ENCODE measurements at regions not wholly inside any gene's neighbourhood (a gene's known extent, or its start where the extent isn't known, plus 50 kb on each side); places are given as distances from the start of the nearest gene placed in this dataset.

GRCh38 chr16:14338969-14339368 is 267.9 kb downstream of the MRTFB start:
- no peaks in the 10 kb centered on the region for H3K36me3 Mint-ChIP-seq (ENCODE audit: low read depth)
- ChIA-PET POLR2A (no interaction called here), CTCF (no interaction called here)
- H3K4me1 Mint-ChIP-seq, result no peaks in the 10 kb centered on the region
- H3K9me3 Mint-ChIP-seq, result peaks cover 16% of the 10 kb centered on the region
- no peak overlapping the region for H3K27ac Mint-ChIP-seq
- DNase-seq, result no peak
- no peak overlapping the region for H3K4me3 Mint-ChIP-seq
- no peaks in the 10 kb centered on the region for H3K27me3 Mint-ChIP-seq

GRCh38 chr16:14338236-14338635 is 267.1 kb downstream of the MRTFB start:
- no peak for DNase-seq
- Mint-ChIP-seq H3K4me3 (no peak overlapping the region), H3K9me3 (peaks cover 16% of the 10 kb centered on the region), H3K36me3 (ENCODE audit: low read depth) (no peaks in the 10 kb centered on the region), H3K27me3 (no peaks in the 10 kb centered on the region), H3K4me1 (no peaks in the 10 kb centered on the region), H3K27ac (no peak overlapping the region)
- ChIA-PET POLR2A (no interaction called here), CTCF (interaction anchor here (0.7 kb wide), 1 partner anchor 30 kb away, joined by 3 read pairs; no protein-coding TSS in a partner anchor)

GRCh38 chr16:14337303-14338191 is 266.4 kb downstream of the MRTFB start:
- peaks cover 10% of the 10 kb centered on the region for H3K9me3 Mint-ChIP-seq
- POLR2A ChIA-PET, result no interaction called here
- H3K36me3 Mint-ChIP-seq (ENCODE audit: low read depth), result no peaks in the 10 kb centered on the region
- H3K27me3 Mint-ChIP-seq, result no peaks in the 10 kb centered on the region
- CTCF ChIA-PET, result interaction anchor here (0.7 kb wide), 1 partner anchor 29 kb away, joined by 3 read pairs; no protein-coding TSS in a partner anchor
- DNase-seq, result no peak
- H3K4me1 Mint-ChIP-seq, result no peaks in the 10 kb centered on the region
- no peak overlapping the region for H3K4me3 Mint-ChIP-seq
- no peak overlapping the region for H3K27ac Mint-ChIP-seq

GRCh38 chr16:14335297-14335696 is 264.2 kb downstream of the MRTFB start:
- Mint-ChIP-seq H3K4me3 (no peak overlapping the region), H3K27me3 (no peaks in the 10 kb centered on the region), H3K36me3 (ENCODE audit: low read depth) (no peaks in the 10 kb centered on the region), H3K9me3 (peaks cover 6% of the 10 kb centered on the region), H3K27ac (no peak overlapping the region), H3K4me1 (peaks cover 2% of the 10 kb centered on the region)
- POLR2A ChIA-PET, result interaction anchor here (0.6 kb wide), 1 partner anchor 19 kb away, joined by 5 read pairs; no protein-coding TSS in a partner anchor
- CTCF ChIA-PET, result no interaction called here
- no peak for DNase-seq

- no peaks in the 10 kb centered on the region for H3K27me3 Mint-ChIP-seq
- H3K4me3 Mint-ChIP-seq, result no peak overlapping the region
- no peak for DNase-seq
- H3K9me3 Mint-ChIP-seq, result peaks cover 4% of the 10 kb centered on the region
- H3K4me1 Mint-ChIP-seq, result peaks cover 9% of the 10 kb centered on the region
- H3K36me3 Mint-ChIP-seq (ENCODE audit: low read depth), result no peaks in the 10 kb centered on the region
- POLR2A ChIA-PET, result interaction anchor here (0.7 kb wide), 1 partner anchor 415 kb away, joined by 6 read pairs; the partner anchor contains the start of gene ERCC4
- no peak overlapping the region for H3K27ac Mint-ChIP-seq
- CTCF ChIA-PET, result interaction anchor here (1.0 kb wide), 1 partner anchor 25 kb away, joined by 3 read pairs; no protein-coding TSS in a partner anchor
These were observed 263.4 kb downstream of the MRTFB start for GRCh38 chr16:14334366-14335080.

GRCh38 chr16:14333361-14333760 is 262.2 kb downstream of the MRTFB start:
- H3K27ac Mint-ChIP-seq, result no peak overlapping the region
- no peak overlapping the region for H3K4me3 Mint-ChIP-seq
- CTCF ChIA-PET, result interaction anchor here (1.0 kb wide), 1 partner anchor 23 kb away, joined by 3 read pairs; no protein-coding TSS in a partner anchor
- H3K36me3 Mint-ChIP-seq (ENCODE audit: low read depth), result no peaks in the 10 kb centered on the region
- POLR2A ChIA-PET, result no interaction called here
- peaks cover 13% of the 10 kb centered on the region for H3K4me1 Mint-ChIP-seq
- H3K27me3 Mint-ChIP-seq, result no peaks in the 10 kb centered on the region
- DNase-seq, result no peak
- peaks cover 4% of the 10 kb centered on the region for H3K9me3 Mint-ChIP-seq

- no peak for DNase-seq
- Mint-ChIP-seq H3K36me3 (ENCODE audit: low read depth) (no peaks in the 10 kb centered on the region), H3K4me1 (peaks cover 13% of the 10 kb centered on the region), H3K27ac (no peak overlapping the region), H3K9me3 (peaks cover 4% of the 10 kb centered on the region), H3K4me3 (no peak overlapping the region), H3K27me3 (no peaks in the 10 kb centered on the region)
- ChIA-PET POLR2A (no interaction called here), CTCF (interaction anchor here (1.4 kb wide), 1 partner anchor 126 kb away, joined by 3 read pairs; no protein-coding TSS in a partner anchor)
These were observed 259.9 kb downstream of the MRTFB start for GRCh38 chr16:14331020-14331419.

GRCh38 chr16:14329727-14330350 is 258.7 kb downstream of the MRTFB start:
- H3K4me1 Mint-ChIP-seq, result peaks cover 13% of the 10 kb centered on the region
- no peaks in the 10 kb centered on the region for H3K36me3 Mint-ChIP-seq (ENCODE audit: low read depth)
- CTCF ChIA-PET, result interaction anchor here (0.6 kb wide), 1 partner anchor 49 kb away, joined by 3 read pairs; no protein-coding TSS in a partner anchor
- POLR2A ChIA-PET, result no interaction called here
- no peaks in the 10 kb centered on the region for H3K27me3 Mint-ChIP-seq
- H3K4me3 Mint-ChIP-seq, result no peak overlapping the region
- H3K27ac Mint-ChIP-seq, result peak overlapping the region; percentile 14
- no peaks in the 10 kb centered on the region for H3K9me3 Mint-ChIP-seq
- no peak for DNase-seq

GRCh38 chr16:14325502-14326401 is 254.6 kb downstream of the MRTFB start:
- ChIA-PET POLR2A (no interaction called here), CTCF (no interaction called here)
- no peak for DNase-seq
- peaks cover 11% of the 10 kb centered on the region for H3K4me1 Mint-ChIP-seq
- H3K27ac Mint-ChIP-seq, result no peak overlapping the region
- H3K9me3 Mint-ChIP-seq, result no peaks in the 10 kb centered on the region
- no peaks in the 10 kb centered on the region for H3K36me3 Mint-ChIP-seq (ENCODE audit: low read depth)
- H3K4me3 Mint-ChIP-seq, result no peak overlapping the region
- no peaks in the 10 kb centered on the region for H3K27me3 Mint-ChIP-seq

GRCh38 chr16:14324581-14324980 is 253.5 kb downstream of the MRTFB start:
- no peak for DNase-seq
- Mint-ChIP-seq H3K9me3 (no peaks in the 10 kb centered on the region), H3K27me3 (no peaks in the 10 kb centered on the region), H3K4me3 (no peak overlapping the region), H3K4me1 (peaks cover 4% of the 10 kb centered on the region), H3K36me3 (ENCODE audit: low read depth) (no peaks in the 10 kb centered on the region), H3K27ac (no peak overlapping the region)
- CTCF ChIA-PET, result no interaction called here
- POLR2A ChIA-PET, result no interaction called here

- CTCF ChIA-PET, result interaction anchor here (0.6 to 1.1 kb wide), 3 partner anchors 10 to 210 kb away, joined by 4 to 7 read pairs (median 5); no protein-coding TSS in a partner anchor
- Mint-ChIP-seq H3K4me1 (no peaks in the 10 kb centered on the region), H3K9me3 (no peaks in the 10 kb centered on the region), H3K27ac (no peak overlapping the region), H3K36me3 (ENCODE audit: low read depth) (no peaks in the 10 kb centered on the region), H3K27me3 (no peaks in the 10 kb centered on the region), H3K4me3 (no peak overlapping the region)
- POLR2A ChIA-PET, result no interaction called here
- no peak for DNase-seq
These were observed 251.1 kb downstream of the MRTFB start for GRCh38 chr16:14322186-14322585.

- CTCF ChIA-PET, result interaction anchor here (0.6 to 1.1 kb wide), 3 partner anchors 10 to 210 kb away, joined by 4 to 7 read pairs (median 5); no protein-coding TSS in a partner anchor
- H3K36me3 Mint-ChIP-seq (ENCODE audit: low read depth), result no peaks in the 10 kb centered on the region
- POLR2A ChIA-PET, result no interaction called here
These were observed 250.4 kb downstream of the MRTFB start for GRCh38 chr16:14321542-14321941.

More at GRCh38 chr16:14321542-14321941, 250.4 kb downstream of the MRTFB start:
- Mint-ChIP-seq H3K27me3 (no peaks in the 10 kb centered on the region), H3K4me3 (no peak overlapping the region), H3K4me1 (no peaks in the 10 kb centered on the region), H3K27ac (no peak overlapping the region), H3K9me3 (no peaks in the 10 kb centered on the region)
- no peak for DNase-seq
